ENCODE measurements at regions not wholly inside any gene's neighbourhood (a gene's known extent, or its start where the extent isn't known, plus 50 kb on each side); places are given as distances from the start of the nearest gene placed in this dataset.

GRCh38 chr15:91605576-91605975, 247.9 kb upstream of the SLCO3A1 start:
- CTCF ChIA-PET: interaction anchor here (0.6 kb wide), 1 partner anchor 805 kb away, joined by 3 read pairs; no protein-coding TSS in a partner anchor
- H3K36me3 Mint-ChIP-seq (ENCODE audit: insufficient read depth, unreplicated experiment): no peaks in the 10 kb centered on the region
- BruUV-seq (replicated peaks): no TSS peak
- no peaks in the 10 kb centered on the region for H3K9me3 Mint-ChIP-seq (ENCODE audit: low read depth, unreplicated experiment)
- no peak for DNase-seq
- H3K4me1 Mint-ChIP-seq (ENCODE audit: low read depth, unreplicated experiment): no peaks in the 10 kb centered on the region
- TF ChIP-seq, protein P1, sequence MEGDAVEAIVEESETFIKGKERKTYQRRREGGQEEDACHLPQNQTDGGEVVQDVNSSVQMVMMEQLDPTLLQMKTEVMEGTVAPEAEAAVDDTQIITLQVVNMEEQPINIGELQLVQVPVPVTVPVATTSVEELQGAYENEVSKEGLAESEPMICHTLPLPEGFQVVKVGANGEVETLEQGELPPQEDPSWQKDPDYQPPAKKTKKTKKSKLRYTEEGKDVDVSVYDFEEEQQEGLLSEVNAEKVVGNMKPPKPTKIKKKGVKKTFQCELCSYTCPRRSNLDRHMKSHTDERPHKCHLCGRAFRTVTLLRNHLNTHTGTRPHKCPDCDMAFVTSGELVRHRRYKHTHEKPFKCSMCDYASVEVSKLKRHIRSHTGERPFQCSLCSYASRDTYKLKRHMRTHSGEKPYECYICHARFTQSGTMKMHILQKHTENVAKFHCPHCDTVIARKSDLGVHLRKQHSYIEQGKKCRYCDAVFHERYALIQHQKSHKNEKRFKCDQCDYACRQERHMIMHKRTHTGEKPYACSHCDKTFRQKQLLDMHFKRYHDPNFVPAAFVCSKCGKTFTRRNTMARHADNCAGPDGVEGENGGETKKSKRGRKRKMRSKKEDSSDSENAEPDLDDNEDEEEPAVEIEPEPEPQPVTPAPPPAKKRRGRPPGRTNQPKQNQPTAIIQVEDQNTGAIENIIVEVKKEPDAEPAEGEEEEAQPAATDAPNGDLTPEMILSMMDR (IDR thresholded peaks at IDR 0.05; ENCODE audit: unreplicated experiment): no peak
- no peaks in the 10 kb centered on the region for H3K27me3 Mint-ChIP-seq (ENCODE audit: unreplicated experiment)
- intact Hi-C loops (cut with micrococcal nuclease; ENCODE audit: unreplicated experiment): no loop called here
- H3K4me3 Mint-ChIP-seq (ENCODE audit: low read depth, unreplicated experiment): no peak overlapping the region
- no peak overlapping the region for H3K27ac Mint-ChIP-seq (ENCODE audit: unreplicated experiment)

GRCh38 chr15:91609231-91609630, 244.3 kb upstream of the SLCO3A1 start:
- CTCF ChIA-PET: no interaction called here
- BruUV-seq (replicated peaks): no TSS peak
- H3K27ac Mint-ChIP-seq (ENCODE audit: unreplicated experiment): no peak overlapping the region
- H3K9me3 Mint-ChIP-seq (ENCODE audit: low read depth, unreplicated experiment): no peaks in the 10 kb centered on the region
- no peak overlapping the region for H3K4me3 Mint-ChIP-seq (ENCODE audit: low read depth, unreplicated experiment)
- intact Hi-C loops (cut with micrococcal nuclease; ENCODE audit: unreplicated experiment): no loop called here
- DNase-seq: no peak
- H3K27me3 Mint-ChIP-seq (ENCODE audit: unreplicated experiment): no peaks in the 10 kb centered on the region
- TF ChIP-seq, protein P1 (IDR thresholded peaks at IDR 0.05; ENCODE audit: unreplicated experiment): no peak
- H3K36me3 Mint-ChIP-seq (ENCODE audit: insufficient read depth, unreplicated experiment): no peaks in the 10 kb centered on the region
- H3K4me1 Mint-ChIP-seq (ENCODE audit: low read depth, unreplicated experiment): no peaks in the 10 kb centered on the region

- Mint-ChIP-seq H3K4me3 (ENCODE audit: low read depth, unreplicated experiment) (no peak overlapping the region), H3K27me3 (ENCODE audit: unreplicated experiment) (no peaks in the 10 kb centered on the region), H3K27ac (ENCODE audit: unreplicated experiment) (no peak overlapping the region), H3K9me3 (ENCODE audit: low read depth, unreplicated experiment) (no peaks in the 10 kb centered on the region), H3K36me3 (ENCODE audit: insufficient read depth, unreplicated experiment) (no peaks in the 10 kb centered on the region), H3K4me1 (ENCODE audit: low read depth, unreplicated experiment) (no peaks in the 10 kb centered on the region)
- TF ChIP-seq, protein P1 (IDR thresholded peaks at IDR 0.05; ENCODE audit: unreplicated experiment): no peak
- CTCF ChIA-PET: no interaction called here
- BruUV-seq (replicated peaks): no TSS peak
- intact Hi-C loops (cut with micrococcal nuclease; ENCODE audit: unreplicated experiment): no loop called here
- no peak for DNase-seq
These were observed 243.5 kb upstream of the SLCO3A1 start for GRCh38 chr15:91609966-91610365.

GRCh38 chr15:91611561-91612323, 241.8 kb upstream of the SLCO3A1 start:
- no TSS peak for BruUV-seq (replicated peaks)
- Mint-ChIP-seq H3K4me1 (ENCODE audit: low read depth, unreplicated experiment) (no peaks in the 10 kb centered on the region), H3K27ac (ENCODE audit: unreplicated experiment) (no peak overlapping the region), H3K4me3 (ENCODE audit: low read depth, unreplicated experiment) (no peak overlapping the region), H3K36me3 (ENCODE audit: insufficient read depth, unreplicated experiment) (no peaks in the 10 kb centered on the region), H3K27me3 (ENCODE audit: unreplicated experiment) (no peaks in the 10 kb centered on the region), H3K9me3 (ENCODE audit: low read depth, unreplicated experiment) (peaks cover 2% of the 10 kb centered on the region)
- DNase-seq: no peak
- CTCF ChIA-PET: no interaction called here
- TF ChIP-seq, protein P1 (IDR thresholded peaks at IDR 0.05; ENCODE audit: unreplicated experiment): no peak
- intact Hi-C loops (cut with micrococcal nuclease; ENCODE audit: unreplicated experiment): no loop called here

Data from Calu3 (cell line).